GM12891 (cell line): ENCODE measurements at regions not wholly inside any gene's neighbourhood (a gene's known extent, or its start where the extent isn't known, plus 50 kb on each side); places are given as distances from the start of the nearest gene placed in this dataset.

Experiments used
- DNase-seq: peaks from one replicate; pipeline ENCODE4 v3.0.0; 2011; ENCODE audit warnings: low spot score; ENCODE audit not compliant: insufficient read length
- FAIRE-seq: peaks from 2 replicates; lab custom pipeline; 2011; peaks lifted over from hg19 to GRCh38; lab: Jason Lieb, UNC
- PAX5 ChIP-seq: IDR thresholded peaks from 2 replicates; pipeline ENCODE4 v1.6.1; 2011; ENCODE audit warnings: low read length, moderate library complexity, mild to moderate bottlenecking; ENCODE audit not compliant: insufficient read depth, severe bottlenecking
- POLR2A ChIP-seq: IDR thresholded peaks from 2 replicates; pipeline ENCODE4 v1.6.1; 2011; ENCODE audit warnings: low read depth, low read length, control low read depth
- POLR2AphosphoS5 ChIP-seq: IDR thresholded peaks from 2 replicates; pipeline ENCODE4 v1.6.1; 2011; ENCODE audit warnings: low read depth, low read length, control low read depth
- POU2F2 ChIP-seq: IDR thresholded peaks from 2 replicates; pipeline ENCODE4 v1.6.1; 2011; ENCODE audit warnings: low read depth, mild to moderate bottlenecking, control low read depth, low read length, moderate library complexity
- SPI1 ChIP-seq: IDR thresholded peaks from 2 replicates; pipeline ENCODE4 v1.6.1; 2011; ENCODE audit warnings: low read depth, low read length, control low read depth
- TAF1 ChIP-seq: IDR thresholded peaks from 2 replicates; pipeline ENCODE4 v1.6.1; 2011; ENCODE audit warnings: low read depth, low read length, control low read depth

DNA sequence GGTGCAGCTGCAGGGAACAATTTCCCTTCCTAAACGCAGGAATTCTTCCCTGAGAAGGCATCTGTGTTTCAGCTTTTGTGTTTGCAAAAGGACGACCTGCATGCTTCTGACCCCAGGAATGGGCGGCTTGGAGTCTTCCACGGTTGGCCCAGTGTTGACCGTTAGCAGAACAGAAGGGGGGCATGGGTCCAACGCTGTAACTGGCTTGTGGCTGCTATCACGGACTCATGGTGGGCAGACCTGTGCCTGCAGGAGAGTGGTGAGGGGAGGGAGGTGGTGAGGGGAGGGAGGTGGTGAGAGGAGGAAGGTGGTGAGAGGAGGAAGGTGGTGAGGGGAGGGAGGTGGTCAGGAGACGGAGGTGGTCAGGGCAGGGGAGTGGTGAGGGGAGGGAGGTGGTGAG is 388.6 kb upstream of the IRX4 start:
- no peak for FAIRE-seq
- no peak for DNase-seq

DNA sequence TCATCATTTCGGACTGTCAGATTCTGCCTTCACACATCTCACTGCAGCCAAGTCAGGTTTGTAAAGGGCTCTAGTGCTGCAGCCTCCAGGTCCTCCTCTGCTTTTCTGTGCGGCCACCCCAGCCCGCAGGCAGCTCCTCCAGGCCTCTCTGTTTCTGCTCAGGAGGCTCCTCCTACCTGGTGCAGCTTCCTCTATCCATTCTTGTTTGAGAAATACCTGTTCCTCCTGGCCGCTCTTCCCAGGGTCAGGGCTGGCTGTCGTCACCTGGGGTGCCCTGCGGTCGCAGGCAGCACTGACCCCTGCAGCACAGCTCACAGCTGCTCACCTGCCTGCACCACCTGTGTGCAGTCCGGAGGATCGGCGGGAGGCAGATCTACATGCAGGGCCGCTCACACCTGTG is 387.7 kb upstream of the IRX4 start:
- no peak for TF ChIP-seq POLR2AphosphoS5
- TF ChIP-seq TAF1, result no peak
- no peak for TF ChIP-seq POLR2A
- no peak for TF ChIP-seq POU2F2
- no peak for TF ChIP-seq SPI1
- TF ChIP-seq PAX5, result no peak
- FAIRE-seq (no peak), DNase-seq (no peak)

More for the DNA sequence above, 388.6 kb upstream of the IRX4 start:
- TF ChIP-seq POU2F2 (no peak), POLR2A (no peak), PAX5 (no peak), POLR2AphosphoS5 (no peak), TAF1 (no peak), SPI1 (no peak)

DNA sequence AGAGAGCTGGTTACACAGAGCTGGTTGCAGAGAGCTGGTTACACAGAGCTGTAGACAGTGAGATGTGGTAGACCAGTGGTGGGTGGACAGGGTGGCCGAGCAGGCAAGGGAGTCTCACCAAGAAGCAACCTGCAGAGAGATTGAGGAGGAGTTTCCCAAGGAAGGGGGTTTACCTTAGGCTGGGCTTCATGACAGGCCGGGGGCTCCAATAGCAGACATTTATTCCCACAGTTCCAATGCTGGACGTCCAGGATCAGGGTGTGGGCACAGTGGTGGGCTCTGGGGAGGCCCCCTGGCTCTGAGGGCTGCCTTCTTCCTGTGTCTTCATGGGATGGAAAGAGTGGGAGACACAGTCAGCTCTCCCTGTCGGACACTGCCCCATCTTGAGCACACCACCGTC is 386.9 kb upstream of the IRX4 start:
- DNase-seq (no peak), FAIRE-seq (no peak)

DNA sequence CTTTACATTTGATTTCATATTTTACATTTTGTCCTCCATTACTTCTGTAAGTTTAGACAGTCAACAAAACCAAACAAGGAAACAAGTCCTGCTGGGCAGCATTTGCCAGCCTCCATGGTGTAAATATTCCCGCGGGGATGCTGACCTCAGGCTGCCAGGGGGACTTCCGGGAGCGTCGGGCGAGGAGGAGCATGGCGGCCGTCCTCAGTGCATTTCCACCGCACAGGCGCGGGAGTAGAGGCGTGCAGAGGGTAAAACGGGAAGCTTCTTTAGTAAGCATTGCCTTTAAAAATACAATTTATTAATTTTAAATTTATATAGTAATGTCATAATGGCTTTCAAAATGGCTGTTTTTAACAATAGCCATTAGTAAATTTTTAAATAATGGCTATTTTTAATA is 385.3 kb upstream of the IRX4 start:
- DNase-seq, result no peak
- FAIRE-seq, result no peak
- no peak for TF ChIP-seq POLR2AphosphoS5
- TF ChIP-seq TAF1, result no peak
- no peak for TF ChIP-seq POU2F2
- no peak for TF ChIP-seq PAX5
- TF ChIP-seq SPI1, result no peak
- TF ChIP-seq POLR2A, result no peak

More for the DNA sequence above, 386.9 kb upstream of the IRX4 start:
- TF ChIP-seq PAX5 (no peak), POLR2AphosphoS5 (no peak), POU2F2 (no peak), POLR2A (no peak), TAF1 (no peak), SPI1 (no peak)

DNA sequence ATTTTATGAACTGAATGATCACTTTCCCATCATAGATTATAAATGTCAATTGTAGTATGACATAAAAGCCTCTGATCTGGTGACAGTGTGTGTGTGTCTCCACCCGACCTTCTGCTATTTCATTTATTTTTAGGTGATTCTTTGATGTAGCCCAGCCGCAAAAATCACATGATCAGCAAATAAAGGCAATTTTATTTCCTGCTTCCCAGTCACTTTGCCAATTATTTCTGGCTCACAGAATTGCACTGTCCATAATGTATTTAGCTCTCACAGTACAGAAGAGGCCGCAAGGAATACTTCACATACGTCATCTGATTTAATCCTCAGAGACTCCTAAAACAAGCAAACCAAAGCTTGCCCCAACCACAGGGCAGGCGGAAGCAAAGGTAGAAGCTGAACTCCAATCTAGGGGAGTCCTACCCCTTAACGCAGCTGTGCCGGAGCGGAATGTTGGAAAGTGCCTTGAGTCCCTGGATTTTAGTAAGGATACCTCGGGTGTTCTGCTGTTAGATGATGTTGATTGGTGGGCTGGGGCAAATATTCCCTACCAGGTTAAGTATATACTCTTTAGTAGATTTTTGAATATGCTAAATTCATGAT is 384.0 kb upstream of the IRX4 start:
- DNase-seq (no peak), FAIRE-seq (no peak)
- TF ChIP-seq POU2F2 (no peak), TAF1 (no peak), POLR2AphosphoS5 (no peak), POLR2A (no peak), PAX5 (no peak), SPI1 (no peak)

DNA sequence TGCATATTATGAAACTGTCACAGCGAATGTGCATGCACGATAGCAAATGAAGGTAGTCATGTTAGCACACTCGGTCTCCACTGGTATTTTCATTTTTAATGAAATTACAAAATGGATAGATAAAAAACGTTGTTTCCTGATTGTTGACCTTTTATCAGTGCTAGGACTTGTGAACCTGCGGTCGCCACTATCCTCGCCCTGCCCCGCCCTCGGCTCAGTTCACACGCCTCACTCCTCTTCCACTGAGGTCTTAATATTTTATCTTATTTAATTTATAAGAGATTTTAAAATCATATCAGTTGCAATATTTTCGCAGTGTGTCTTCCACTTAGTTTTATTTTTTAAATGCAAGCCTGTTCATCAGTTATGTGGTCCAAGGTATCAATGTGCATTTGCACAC is 382.6 kb upstream of the IRX4 start:
- no peak for FAIRE-seq
- no peak for DNase-seq
- TF ChIP-seq SPI1 (no peak), PAX5 (no peak), TAF1 (no peak), POU2F2 (no peak), POLR2A (no peak), POLR2AphosphoS5 (no peak)

DNA sequence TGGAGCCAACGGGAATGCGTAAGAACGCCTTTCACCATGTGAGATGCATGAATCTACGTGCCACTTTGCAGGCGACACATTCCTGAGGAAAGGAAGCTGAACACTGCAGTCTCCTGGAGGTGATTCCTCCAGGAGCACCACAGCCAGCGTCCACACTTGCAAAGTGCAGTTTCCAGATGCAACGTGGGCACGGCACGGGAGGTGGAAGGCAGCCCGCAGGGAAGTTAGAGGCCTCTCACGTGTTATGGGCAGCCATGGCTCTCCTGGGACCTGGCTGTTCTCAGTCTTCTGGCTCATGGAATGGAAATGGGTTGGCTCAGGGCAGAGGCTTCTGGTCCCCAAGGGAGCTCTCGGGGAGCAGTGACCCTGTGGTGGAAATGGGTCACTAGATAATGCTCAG is 381.0 kb upstream of the IRX4 start:
- FAIRE-seq, result no peak
- DNase-seq, result no peak
- no peak for TF ChIP-seq POLR2A
- no peak for TF ChIP-seq POU2F2
- TF ChIP-seq TAF1, result no peak
- no peak for TF ChIP-seq SPI1
- TF ChIP-seq PAX5, result no peak
- no peak for TF ChIP-seq POLR2AphosphoS5

DNA sequence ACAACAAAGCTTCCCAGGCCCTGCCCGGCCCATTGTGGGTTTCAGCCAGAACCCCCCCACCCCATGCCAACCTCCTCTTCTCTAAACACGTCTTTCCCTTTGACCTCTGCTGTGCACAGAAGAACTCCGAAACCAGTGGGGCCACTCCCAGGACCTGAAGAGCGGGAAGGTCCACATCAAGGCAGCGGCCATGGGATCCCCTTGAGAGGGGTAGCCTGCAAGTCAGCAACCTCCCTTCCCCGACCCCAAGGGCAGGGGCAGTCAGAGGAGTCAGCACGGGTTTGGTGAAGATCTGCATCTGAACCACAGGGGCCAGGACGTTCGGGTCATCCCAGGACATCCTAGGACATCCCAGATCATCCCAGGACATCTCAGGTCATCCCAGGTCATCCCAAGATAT is 379.9 kb upstream of the IRX4 start:
- no peak for FAIRE-seq
- TF ChIP-seq PAX5 (no peak), POLR2AphosphoS5 (no peak), POU2F2 (no peak), TAF1 (no peak), SPI1 (no peak), POLR2A (no peak)
- no peak for DNase-seq

DNA sequence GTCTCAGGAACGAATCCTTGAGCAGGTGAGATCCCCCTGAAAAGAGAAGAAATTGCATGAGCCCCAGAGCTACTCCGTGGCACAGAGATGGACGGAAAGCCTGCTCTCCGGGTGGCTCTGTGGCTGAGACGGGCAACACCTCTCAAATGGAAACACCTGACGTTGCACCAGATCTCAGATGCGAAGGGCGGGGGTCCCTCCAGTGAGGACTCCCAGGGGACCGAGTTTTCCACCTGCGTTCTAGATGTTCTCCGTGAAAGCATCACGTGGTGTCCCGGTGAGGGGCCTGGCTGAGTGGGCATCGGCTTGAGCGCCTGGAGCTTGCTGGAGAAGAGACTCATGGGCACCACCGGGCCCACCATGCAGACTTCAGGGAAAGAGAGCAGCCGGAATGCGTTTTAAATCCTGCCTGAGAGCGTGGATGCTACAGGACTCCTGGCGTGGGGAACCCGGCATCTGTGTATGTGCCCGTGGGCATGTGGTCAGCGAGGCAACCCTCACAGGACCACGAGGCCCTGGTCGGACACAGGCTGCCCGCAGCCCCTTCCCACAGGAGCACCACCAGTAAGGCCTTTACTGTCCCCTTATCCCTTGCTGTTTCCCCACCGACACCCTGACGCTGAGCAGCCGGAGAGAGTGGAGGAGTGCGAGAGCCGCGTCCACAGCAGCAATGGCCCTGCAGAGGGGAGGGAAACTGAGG is 378.4 kb upstream of the IRX4 start:
- DNase-seq (no peak), FAIRE-seq (no peak)
- TF ChIP-seq POLR2AphosphoS5, result no peak
- no peak for TF ChIP-seq POLR2A
- no peak for TF ChIP-seq SPI1
- TF ChIP-seq POU2F2, result no peak
- no peak for TF ChIP-seq TAF1
- TF ChIP-seq PAX5, result no peak

DNA sequence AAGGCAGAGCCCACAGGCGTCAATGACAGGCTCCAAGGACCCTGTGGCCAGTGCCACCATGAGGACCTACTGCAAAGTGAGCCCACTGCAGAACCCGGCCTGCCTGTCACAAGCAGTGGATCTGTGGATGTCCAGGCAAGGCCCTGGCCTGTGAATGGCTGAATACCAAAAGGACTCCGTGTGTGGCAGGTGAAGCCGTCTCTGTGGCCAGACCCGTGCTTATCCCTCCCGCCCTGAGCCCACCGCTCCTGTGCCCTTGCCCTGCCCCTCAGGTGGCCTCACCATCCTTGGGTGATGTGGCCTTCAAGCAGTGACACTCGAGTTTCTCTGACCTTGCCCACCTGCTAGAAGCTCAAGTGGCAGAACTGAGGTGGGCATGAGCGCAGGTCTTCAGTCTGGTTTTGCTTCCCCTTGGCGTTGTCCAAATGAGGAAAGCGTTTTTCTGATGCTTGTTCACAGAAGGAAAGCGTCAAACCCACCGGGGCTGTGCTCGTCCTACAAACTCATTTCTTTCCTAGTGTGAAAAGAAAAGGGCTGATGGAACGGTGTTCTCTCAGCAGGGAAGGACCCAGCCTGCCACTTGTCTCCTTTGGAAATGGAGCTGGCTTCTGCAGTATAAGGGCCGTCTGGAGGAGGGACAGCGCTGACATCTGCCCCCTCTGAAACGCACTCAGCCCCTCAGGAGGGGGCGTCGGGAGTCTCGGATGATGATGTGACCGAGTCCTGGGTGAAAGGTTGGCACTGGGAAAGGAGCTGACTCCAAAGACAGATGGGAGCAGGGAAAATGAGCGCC is 377.7 kb upstream of the IRX4 start:
- TF ChIP-seq TAF1 (no peak), POU2F2 (no peak), POLR2A (no peak), SPI1 (no peak), POLR2AphosphoS5 (no peak), PAX5 (no peak)
- DNase-seq (no peak), FAIRE-seq (no peak)
